ENCODE measurements at regions not wholly inside any gene's neighbourhood (a gene's known extent, or its start where the extent isn't known, plus 50 kb on each side); places are given as distances from the start of the nearest gene placed in this dataset.

DNA sequence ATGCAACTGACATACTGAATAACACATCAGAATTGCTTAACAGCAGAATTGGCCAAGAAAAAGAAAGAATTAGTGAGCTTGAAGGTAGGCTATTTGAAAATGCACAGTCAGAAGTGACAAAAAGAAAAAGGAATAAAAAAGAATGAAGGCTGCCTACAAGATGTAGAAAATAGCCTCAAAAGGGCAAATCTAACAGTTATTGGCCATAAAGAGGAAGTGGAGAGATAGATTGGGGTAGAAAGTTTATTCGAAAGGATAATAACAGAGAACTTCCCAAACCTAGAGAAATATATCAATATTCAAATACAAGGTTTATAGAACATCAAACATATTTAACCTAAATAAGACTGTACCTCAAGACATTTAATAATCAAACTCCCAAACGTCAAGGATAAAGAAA, 67.5 kb downstream of the ATP6V1G3 start:
- H3K4me3 Mint-ChIP-seq, result no peak overlapping the region
- H3K27ac Mint-ChIP-seq, result no peak overlapping the region
- H3K36me3 Mint-ChIP-seq, result no peaks in the 10 kb centered on the region
- CTCF ChIA-PET, result no interaction called here
- H3K4me1 Mint-ChIP-seq, result no peaks in the 10 kb centered on the region
- DNase-seq, result no peak
- H3K9me3 Mint-ChIP-seq, result peaks cover 9% of the 10 kb centered on the region
- no peaks in the 10 kb centered on the region for H3K27me3 Mint-ChIP-seq

DNA sequence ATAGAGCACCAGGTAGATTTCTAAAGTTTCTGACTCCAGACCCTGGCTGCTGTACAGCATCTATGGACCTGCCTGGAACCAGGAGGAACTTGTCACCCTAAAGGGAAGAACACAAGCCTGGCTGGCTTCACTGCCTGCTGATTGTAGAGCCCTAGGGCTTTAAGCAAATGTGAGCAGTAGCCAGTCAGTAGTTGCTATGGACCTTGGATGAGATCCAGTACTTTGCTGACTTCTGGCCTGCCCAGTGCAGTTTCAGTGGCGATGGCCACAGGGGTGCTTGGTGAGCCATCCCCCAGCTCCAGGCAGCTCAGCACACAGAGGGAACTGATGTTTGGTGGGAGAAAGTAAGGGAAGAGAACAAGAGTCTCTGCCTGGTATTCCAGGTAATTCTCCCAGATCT, 68.4 kb downstream of the ATP6V1G3 start:
- Mint-ChIP-seq H3K27ac (no peak overlapping the region), H3K27me3 (peaks cover 5% of the 10 kb centered on the region), H3K4me3 (no peak overlapping the region), H3K4me1 (no peaks in the 10 kb centered on the region), H3K36me3 (no peaks in the 10 kb centered on the region), H3K9me3 (peaks cover 7% of the 10 kb centered on the region)
- CTCF ChIA-PET, result no interaction called here
- DNase-seq, result no peak

DNA sequence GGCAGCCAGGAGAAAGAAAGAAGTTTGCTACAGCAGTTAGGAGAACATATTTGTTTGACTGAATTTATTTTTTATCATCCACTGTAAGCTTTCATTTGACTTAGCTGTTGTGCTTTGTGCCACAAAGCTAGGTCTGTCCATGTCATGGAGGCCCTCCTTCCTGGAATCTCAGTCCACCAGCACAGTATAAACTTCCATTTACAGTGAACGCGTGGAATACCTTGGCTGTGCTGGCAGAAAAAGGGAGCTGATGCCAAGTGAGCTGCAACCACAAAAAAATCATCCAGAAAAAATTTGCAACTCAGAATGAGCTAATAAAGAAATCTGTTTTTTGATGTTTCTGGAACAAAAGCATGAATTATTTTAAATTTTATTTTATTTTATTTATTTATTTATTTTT, 72.6 kb downstream of the ATP6V1G3 start:
- no peak for DNase-seq
- H3K9me3 Mint-ChIP-seq, result no peaks in the 10 kb centered on the region
- no peak overlapping the region for H3K4me3 Mint-ChIP-seq
- H3K27me3 Mint-ChIP-seq, result peaks cover 5% of the 10 kb centered on the region
- CTCF ChIA-PET, result interaction anchor here (0.9 to 2.0 kb wide), 4 partner anchors 206 to 600 kb away, joined by 3 to 4 read pairs (median 4); partner anchors contain the start of gene NEK7
- H3K36me3 Mint-ChIP-seq, result no peaks in the 10 kb centered on the region
- no peak overlapping the region for H3K27ac Mint-ChIP-seq
- H3K4me1 Mint-ChIP-seq, result no peaks in the 10 kb centered on the region

DNA sequence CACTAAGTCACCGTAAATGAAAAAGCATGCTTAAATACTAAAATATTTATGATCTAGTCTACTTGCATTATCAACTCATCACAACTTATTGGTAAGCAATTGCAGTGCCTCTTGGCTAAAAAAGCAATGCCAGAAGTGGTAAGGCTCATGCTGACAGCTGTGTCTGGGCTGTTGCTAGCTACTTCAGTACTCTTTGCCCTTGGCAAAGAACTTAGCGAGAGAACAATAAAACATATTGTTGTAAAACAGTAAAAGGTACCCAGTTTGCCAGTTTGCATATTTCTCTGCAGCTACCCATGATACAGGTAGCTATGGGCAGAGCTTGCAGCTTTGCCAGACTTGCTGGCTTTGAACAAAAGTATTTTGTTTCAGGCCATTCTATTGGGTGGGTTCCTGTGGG, 73.1 kb downstream of the ATP6V1G3 start:
- Mint-ChIP-seq H3K27me3 (peaks cover 5% of the 10 kb centered on the region), H3K27ac (no peak overlapping the region), H3K36me3 (no peaks in the 10 kb centered on the region), H3K4me3 (no peak overlapping the region), H3K9me3 (no peaks in the 10 kb centered on the region), H3K4me1 (no peaks in the 10 kb centered on the region)
- DNase-seq, result no peak
- CTCF ChIA-PET, result interaction anchor here (0.8 to 2.0 kb wide), 4 partner anchors 28 to 543 kb away, joined by 3 to 4 read pairs (median 4); partner anchors contain the start of gene NEK7

DNA sequence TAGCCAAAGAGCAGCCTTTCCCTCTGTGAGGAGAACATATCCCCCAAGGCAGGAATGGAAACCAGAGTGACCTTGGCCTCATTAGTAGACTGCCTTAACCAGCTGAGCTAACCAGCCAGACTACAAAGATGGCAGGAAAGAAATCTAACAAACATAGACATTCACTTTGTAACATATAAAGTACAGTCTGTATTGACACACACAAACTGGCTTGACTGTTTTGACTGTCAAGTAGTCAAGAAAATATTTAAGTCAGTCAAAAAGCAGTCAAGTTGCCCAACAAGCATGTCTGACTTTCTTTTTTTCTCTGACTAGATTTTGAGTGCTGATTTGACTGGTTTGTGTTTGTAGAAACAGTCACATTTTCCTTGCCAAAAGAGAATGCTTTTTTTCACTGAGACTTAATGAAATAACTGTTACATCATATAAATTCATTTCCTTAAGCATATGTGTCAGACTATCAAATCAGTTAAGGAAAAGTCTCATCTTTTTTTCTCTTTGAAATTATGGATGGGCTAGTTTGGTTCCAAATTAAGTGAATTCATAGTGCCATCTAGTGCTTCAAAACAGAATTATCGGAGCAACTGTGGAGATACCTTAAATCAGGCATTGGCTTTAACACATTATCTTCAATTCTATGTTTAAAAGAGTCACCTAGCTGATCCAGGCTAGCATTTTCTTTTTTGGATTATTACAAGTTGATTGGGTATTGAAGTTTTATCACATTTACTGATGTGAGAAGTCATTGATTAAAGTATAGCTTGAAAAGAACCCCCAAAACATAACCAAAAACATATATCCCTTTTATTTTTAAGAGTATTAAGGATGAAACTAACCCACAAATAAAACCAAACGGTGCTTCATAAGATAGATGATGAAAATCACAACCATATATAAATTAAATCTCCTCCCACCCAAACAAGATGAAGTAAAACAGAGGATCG, 75.0 kb downstream of the ATP6V1G3 start:
- Mint-ChIP-seq H3K4me3 (no peak overlapping the region), H3K36me3 (no peaks in the 10 kb centered on the region), H3K27ac (no peak overlapping the region), H3K4me1 (no peaks in the 10 kb centered on the region), H3K27me3 (peaks cover 5% of the 10 kb centered on the region), H3K9me3 (no peaks in the 10 kb centered on the region)
- CTCF ChIA-PET, result interaction anchor here (0.7 to 2.1 kb wide), 9 partner anchors 10 to 1104 kb away, joined by 3 to 5 read pairs (median 3); no protein-coding TSS in a partner anchor
- DNase-seq, result no peak

DNA sequence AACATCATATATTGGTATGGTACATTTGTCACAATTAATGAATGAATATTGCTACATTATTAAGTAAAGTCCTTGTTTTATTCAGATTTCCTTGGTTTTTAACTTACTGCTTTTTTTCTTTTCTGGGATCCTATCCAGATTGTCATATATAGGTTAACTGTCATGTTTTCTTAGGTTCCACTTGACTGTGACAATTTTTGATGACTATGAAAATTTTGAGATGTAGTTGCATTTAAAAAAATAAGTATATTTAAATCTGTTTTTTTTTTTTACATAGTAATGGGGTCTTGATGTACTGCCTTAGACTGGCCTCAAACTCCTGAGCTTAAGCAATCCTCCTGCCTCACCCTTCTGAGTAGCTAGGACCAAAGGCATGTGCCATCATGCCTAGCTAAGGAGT, 76.8 kb downstream of the ATP6V1G3 start:
- no peaks in the 10 kb centered on the region for H3K9me3 Mint-ChIP-seq
- H3K36me3 Mint-ChIP-seq, result no peaks in the 10 kb centered on the region
- DNase-seq, result no peak
- H3K27ac Mint-ChIP-seq, result no peak overlapping the region
- peaks cover 5% of the 10 kb centered on the region for H3K27me3 Mint-ChIP-seq
- H3K4me3 Mint-ChIP-seq, result no peak overlapping the region
- CTCF ChIA-PET, result interaction anchor here (0.6 to 2.1 kb wide), 5 partner anchors 12 to 942 kb away, joined by 3 to 5 read pairs (median 4); no protein-coding TSS in a partner anchor
- no peaks in the 10 kb centered on the region for H3K4me1 Mint-ChIP-seq

DNA sequence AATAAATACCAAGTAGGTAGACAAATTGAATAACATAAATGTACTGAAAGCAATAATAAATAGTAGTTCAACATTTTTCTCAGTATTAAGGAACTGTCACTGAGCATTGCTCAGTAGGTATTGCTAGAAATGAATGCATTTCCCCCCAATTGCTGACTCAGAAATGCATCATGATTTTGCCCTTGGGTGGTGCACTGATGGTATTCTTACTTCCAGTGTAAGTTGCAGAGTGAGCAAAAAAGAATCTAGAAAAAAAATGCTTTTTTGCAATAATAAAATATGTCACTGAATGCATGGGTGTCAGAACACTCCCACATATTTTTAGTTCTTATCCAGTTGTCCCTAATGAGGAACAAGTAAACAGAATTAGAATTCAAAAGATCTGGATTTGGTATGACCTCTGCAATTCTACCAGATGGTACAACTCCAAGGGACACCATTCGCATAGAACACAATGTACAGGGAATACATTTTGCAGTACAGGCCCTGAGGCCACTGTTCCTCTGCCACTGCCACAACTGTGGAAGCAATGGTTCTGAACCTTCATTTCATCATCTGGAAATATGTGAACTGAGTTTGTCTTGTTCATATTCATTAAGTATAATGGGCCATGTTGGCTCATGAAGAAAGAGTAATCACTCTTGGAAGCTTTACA, 78.0 kb downstream of the ATP6V1G3 start:
- Mint-ChIP-seq H3K4me3 (no peak overlapping the region), H3K36me3 (no peaks in the 10 kb centered on the region), H3K4me1 (no peaks in the 10 kb centered on the region), H3K27ac (no peak overlapping the region), H3K9me3 (no peaks in the 10 kb centered on the region), H3K27me3 (peaks cover 2% of the 10 kb centered on the region)
- no peak for DNase-seq
- CTCF ChIA-PET, result no interaction called here

DNA sequence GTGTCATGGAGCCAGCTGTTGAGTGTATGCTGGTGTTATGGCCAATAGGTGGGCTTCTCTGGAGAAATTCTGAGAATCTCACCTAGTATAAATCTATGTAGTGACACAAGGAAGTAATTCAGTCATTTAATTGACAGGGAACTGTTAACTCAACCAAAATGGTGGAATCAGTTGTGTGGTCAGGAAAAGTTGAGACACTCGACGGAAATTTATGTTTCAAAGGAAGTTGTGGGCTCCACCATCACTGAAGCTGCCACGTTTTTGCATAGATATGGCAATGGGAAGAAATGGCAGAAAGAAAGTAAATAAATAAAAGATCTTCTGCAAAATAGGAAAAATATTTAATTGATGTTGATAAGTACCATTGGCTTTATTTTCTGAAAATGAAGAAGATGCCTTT, 84.5 kb downstream of the ATP6V1G3 start:
- Mint-ChIP-seq H3K27ac (no peak overlapping the region), H3K4me3 (no peak overlapping the region)
- CTCF ChIA-PET, result no interaction called here

DNA sequence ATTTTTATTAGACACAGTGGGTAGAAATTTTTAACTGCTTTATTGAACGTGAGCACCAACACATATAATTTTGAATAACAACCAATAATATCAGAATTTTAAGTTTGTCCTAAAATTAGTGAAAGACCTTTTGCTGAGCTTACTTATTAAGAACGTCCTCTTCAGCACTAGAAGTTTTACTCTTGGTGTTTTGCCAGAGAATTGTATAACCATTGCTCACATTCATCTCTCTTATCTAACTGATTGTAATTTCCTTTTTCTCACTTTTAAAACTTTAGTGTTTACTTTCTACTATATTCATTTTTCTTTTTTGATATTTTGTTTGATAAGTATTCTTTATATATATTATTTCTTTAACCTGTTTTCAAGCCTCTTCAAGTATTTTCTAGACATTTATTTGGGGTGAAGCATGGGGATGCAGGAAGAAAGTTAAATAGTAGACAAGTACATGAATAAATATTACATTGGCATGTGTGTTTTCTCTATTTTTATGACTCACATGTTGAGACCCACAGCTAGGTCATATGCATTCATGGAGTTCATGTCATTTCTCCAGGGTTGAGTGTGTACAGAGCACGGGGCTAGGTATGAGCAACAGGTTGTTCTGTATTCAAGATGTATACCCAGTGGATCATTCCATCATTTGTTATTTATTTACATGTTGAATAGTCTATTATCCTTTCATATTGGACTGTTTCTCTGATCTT, 90.6 kb downstream of the ATP6V1G3 start:
- H3K27me3 Mint-ChIP-seq, result no peaks in the 10 kb centered on the region
- H3K4me1 Mint-ChIP-seq, result peaks cover 10% of the 10 kb centered on the region
- DNase-seq, result no peak
- H3K36me3 Mint-ChIP-seq, result no peaks in the 10 kb centered on the region
- no peak overlapping the region for H3K27ac Mint-ChIP-seq
- H3K9me3 Mint-ChIP-seq, result no peaks in the 10 kb centered on the region
- CTCF ChIA-PET, result no interaction called here
- no peak overlapping the region for H3K4me3 Mint-ChIP-seq

More for the DNA sequence above, 84.5 kb downstream of the ATP6V1G3 start:
- Mint-ChIP-seq H3K36me3 (no peaks in the 10 kb centered on the region), H3K4me1 (no peaks in the 10 kb centered on the region), H3K9me3 (no peaks in the 10 kb centered on the region), H3K27me3 (no peaks in the 10 kb centered on the region)
- DNase-seq, result no peak

DNA sequence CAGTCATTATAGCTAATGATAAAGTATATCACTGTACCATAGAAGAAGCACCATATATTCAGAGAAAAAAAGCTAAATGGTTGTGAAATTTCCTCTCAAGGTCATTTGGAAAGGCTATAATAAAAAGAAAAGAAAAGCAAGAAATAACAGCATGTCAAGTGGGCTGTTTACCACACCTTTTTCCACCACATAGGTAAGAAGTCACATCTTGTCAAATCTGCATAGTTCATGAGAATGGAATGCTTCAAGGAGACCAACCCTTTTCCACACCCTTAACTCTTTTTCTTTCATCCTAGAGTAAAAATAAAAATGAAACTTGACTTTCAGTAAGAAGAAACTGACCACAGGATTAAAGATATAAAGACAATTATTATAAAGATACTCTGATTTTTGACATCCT, 91.2 kb downstream of the ATP6V1G3 start:
- no peak for DNase-seq
- no peaks in the 10 kb centered on the region for H3K36me3 Mint-ChIP-seq
- H3K9me3 Mint-ChIP-seq, result no peaks in the 10 kb centered on the region
- CTCF ChIA-PET, result no interaction called here
- no peak overlapping the region for H3K27ac Mint-ChIP-seq
- no peaks in the 10 kb centered on the region for H3K27me3 Mint-ChIP-seq
- peaks cover 10% of the 10 kb centered on the region for H3K4me1 Mint-ChIP-seq
- no peak overlapping the region for H3K4me3 Mint-ChIP-seq

DNA sequence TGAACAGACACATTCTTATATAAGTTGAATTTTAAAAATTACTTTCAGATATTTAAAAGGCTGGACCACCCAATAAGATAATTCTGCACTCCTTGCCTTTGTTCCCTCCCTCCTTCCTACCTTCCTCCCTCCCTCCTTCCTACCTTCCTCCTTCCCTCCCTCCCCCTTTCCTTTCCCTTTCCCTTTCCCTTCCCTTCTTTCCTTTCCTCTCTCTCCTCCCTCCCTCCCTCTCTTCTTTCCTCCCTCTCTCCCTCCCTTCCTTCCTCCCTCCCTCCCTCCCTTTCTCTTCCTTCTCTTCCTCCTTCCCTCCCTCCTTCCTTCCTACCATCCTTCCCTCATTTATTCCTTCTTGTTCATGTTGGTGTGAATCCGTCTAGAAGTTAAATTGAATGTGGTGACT, 93.0 kb downstream of the ATP6V1G3 start:
- DNase-seq, result no peak
- Mint-ChIP-seq H3K4me1 (peaks cover 10% of the 10 kb centered on the region), H3K4me3 (no peak overlapping the region), H3K9me3 (no peaks in the 10 kb centered on the region), H3K36me3 (no peaks in the 10 kb centered on the region), H3K27me3 (no peaks in the 10 kb centered on the region), H3K27ac (no peak overlapping the region)
- CTCF ChIA-PET, result no interaction called here

DNA sequence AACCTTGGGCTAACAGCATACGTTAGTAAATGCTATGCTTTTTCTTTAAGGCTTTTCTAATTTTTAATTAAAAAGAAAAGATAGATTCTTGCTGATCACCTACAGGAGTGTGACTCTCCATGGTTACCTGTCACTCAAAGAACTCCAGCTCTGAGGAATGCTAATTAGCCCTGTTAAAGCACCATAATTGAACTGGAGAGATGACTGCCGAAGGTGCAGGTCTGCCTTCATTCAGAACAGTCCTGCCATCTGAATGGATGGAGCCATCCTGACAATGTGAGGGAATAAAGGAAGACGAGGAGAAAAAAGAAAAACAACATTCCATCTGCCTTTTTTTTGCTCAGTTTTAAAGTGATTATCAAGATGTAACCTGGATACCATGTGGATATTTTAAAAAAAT, 94.6 kb downstream of the ATP6V1G3 start:
- CTCF ChIA-PET, result no interaction called here
- H3K27me3 Mint-ChIP-seq, result no peaks in the 10 kb centered on the region
- no peak for DNase-seq
- no peaks in the 10 kb centered on the region for H3K36me3 Mint-ChIP-seq
- H3K9me3 Mint-ChIP-seq, result no peaks in the 10 kb centered on the region
- H3K27ac Mint-ChIP-seq, result no peak overlapping the region
- H3K4me3 Mint-ChIP-seq, result no peak overlapping the region
- peaks cover 10% of the 10 kb centered on the region for H3K4me1 Mint-ChIP-seq

DNA sequence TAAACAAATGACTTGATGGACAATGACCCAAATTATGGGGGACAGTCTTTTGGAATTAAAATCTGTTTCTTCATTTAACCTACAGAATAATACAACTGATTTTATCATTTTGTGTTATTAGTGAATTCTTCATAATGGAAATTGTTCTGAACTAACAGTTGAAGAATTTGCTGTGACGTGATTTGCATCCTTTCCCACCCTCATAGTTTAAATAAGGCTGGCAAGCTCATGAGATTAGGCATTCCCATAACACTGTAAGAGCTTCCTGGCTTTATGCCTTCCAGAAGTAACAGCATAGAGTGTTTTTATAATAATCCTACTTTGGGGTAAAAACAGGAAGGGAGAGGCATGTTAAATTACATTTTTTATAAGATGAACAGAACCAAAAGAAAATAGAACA, 95.7 kb downstream of the ATP6V1G3 start:
- Mint-ChIP-seq H3K4me3 (no peak overlapping the region), H3K36me3 (no peaks in the 10 kb centered on the region), H3K9me3 (no peaks in the 10 kb centered on the region), H3K4me1 (peaks cover 10% of the 10 kb centered on the region), H3K27ac (no peak overlapping the region), H3K27me3 (no peaks in the 10 kb centered on the region)
- CTCF ChIA-PET, result no interaction called here
- DNase-seq, result no peak

DNA sequence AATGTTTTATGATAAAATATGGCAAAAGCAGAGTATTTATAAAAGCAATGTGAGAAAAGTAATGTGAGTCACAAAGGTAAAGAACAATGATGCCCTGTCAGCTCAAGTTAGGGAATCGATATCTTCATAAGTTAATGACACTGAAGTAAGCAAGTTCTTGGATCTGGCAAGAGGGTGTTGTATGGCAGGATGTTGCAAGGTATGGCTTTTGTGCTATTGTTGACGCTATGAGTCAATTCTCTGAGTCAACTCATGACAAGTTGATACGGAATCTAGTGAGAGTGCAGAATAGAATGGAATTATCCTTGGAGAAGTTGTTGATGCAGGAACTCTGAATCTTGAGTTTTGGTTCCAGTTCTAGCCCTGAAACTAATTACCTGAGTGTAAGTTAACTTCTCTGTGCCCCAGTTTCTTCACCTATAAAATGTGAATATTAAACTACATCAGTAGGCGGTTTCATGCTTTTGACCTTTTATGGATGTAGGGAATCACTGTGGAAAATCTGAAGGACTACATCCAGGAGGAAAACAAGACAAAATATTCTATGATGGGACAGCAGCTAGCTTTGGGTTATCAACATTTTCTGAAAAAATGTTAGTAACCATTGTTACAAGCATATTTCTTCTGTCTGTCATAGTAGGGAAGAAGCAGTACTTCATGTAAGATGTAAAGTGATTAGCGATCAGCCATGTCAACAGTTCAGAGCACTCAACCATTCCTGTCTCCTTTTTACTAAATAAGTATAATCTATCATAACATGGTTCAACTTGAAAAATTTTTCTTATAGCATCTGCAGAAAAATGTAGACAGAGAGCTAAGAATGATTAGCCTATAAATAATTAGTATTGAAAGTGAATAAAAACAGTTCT, 96.9 kb downstream of the ATP6V1G3 start:
- CTCF ChIA-PET, result no interaction called here
- no peak overlapping the region for H3K4me3 Mint-ChIP-seq
- DNase-seq, result no peak
- H3K27me3 Mint-ChIP-seq, result no peaks in the 10 kb centered on the region
- H3K27ac Mint-ChIP-seq, result no peak overlapping the region
- H3K36me3 Mint-ChIP-seq, result no peaks in the 10 kb centered on the region
- H3K9me3 Mint-ChIP-seq, result no peaks in the 10 kb centered on the region
- no peaks in the 10 kb centered on the region for H3K4me1 Mint-ChIP-seq

All from activated naive CD4-positive, alpha-beta T cell treated with anti-CD3 and anti-CD28 coated beads, Interleukin-2, amount 10 ng/mL, durations not matched to agents 7 days and 5 days (primary cell).